Activated T-cell treated with anti-CD3 and anti-CD28 coated beads for 4 hours (primary cell): ENCODE measurements at regions not wholly inside any gene's neighbourhood (a gene's known extent, or its start where the extent isn't known, plus 50 kb on each side); places are given as distances from the start of the nearest gene placed in this dataset.
"Not testable (repeated sequence)": the region's sequence is repeated elsewhere in the genome, so short reads cannot be mapped to it uniquely, and the experiment has no call there.

ENCODE experiments used
- DNase-seq: peaks from one replicate; pipeline ENCODE4 v3.0.0-alpha.2; 2020

- not testable (repeated sequence) for DNase-seq
Observed at GRCh38 chr1:144516172-144516571, 54.7 kb upstream of the NBPF15 start.

GRCh38 chr1:144516906-144517305 lies 55.4 kb upstream of the NBPF15 start:
- not testable (repeated sequence) for DNase-seq

- not testable (repeated sequence) for DNase-seq
Observed at GRCh38 chr1:144518439-144518838, 57.0 kb upstream of the NBPF15 start.

- DNase-seq: not testable (repeated sequence)
Observed at GRCh38 chr1:144519528-144520189, 58.2 kb upstream of the NBPF15 start.

GRCh38 chr1:144523661-144524407 lies 62.4 kb upstream of the NBPF15 start:
- peak; percentile 38 for DNase-seq

- not testable (repeated sequence) for DNase-seq
Observed at GRCh38 chr1:144532156-144532607, 60.5 kb upstream of the PPIAL4F start.

- DNase-seq: not testable (repeated sequence)
Observed at GRCh38 chr1:144533480-144533879, 59.2 kb upstream of the PPIAL4F start.

- not testable (repeated sequence) for DNase-seq
Observed at GRCh38 chr1:144534286-144534685, 58.4 kb upstream of the PPIAL4F start.

- not testable (repeated sequence) for DNase-seq
Observed at GRCh38 chr1:144536677-144537076, 56.0 kb upstream of the PPIAL4F start.

- DNase-seq: not testable (repeated sequence)
Observed at GRCh38 chr1:144537234-144537633, 55.5 kb upstream of the PPIAL4F start.

- DNase-seq: not testable (repeated sequence)
Observed at GRCh38 chr1:144538736-144539135, 54.0 kb upstream of the PPIAL4F start.

- DNase-seq: not testable (repeated sequence)
Observed at GRCh38 chr1:144539191-144539960, 53.3 kb upstream of the PPIAL4F start.
